IMR-90 (cell line): ENCODE measurements at regions not wholly inside any gene's neighbourhood (a gene's known extent, or its start where the extent isn't known, plus 50 kb on each side); places are given as distances from the start of the nearest gene placed in this dataset.

Experiments used
- ATAC-seq: fragments of 200-7000 bp; cut with Tn5 transposase; 2 replicates; pipeline ENCODE4 v1.9.1; 2020; ENCODE audit warnings: low read depth, mild to moderate bottlenecking, moderate library complexity
- BruUV-seq: library from RNA; stranded (reverse); fragments of 400-500 nt; replicated peaks from 2 replicates; lab custom pipeline; 2021; lab: Mats Ljungman, UMichigan
- CTCF ChIA-PET: fragments of 300-600 bp; formaldehyde crosslinking; extraction: SDS; loops from one replicate; lab custom pipeline; 2021; ENCODE audit warnings: antibody characterized with exemption; lab: Yijun Ruan, JAX
- POLR2A ChIA-PET: fragments of 300-600 bp; sonication (Branson Sonifier 250); formaldehyde crosslinking; loops from one replicate; lab custom pipeline; 2022; ENCODE audit warnings: antibody characterized with exemption; ENCODE audit not compliant: unreplicated experiment; lab: Charles Lee
- DNase-seq: peaks from one replicate; pipeline ENCODE4 v3.0.0; 2013
- H2AFZ ChIP-seq: replicated peaks from 2 replicates; pipeline ENCODE3; 2013; ENCODE audit warnings: low read length, mild to moderate bottlenecking; ENCODE audit not compliant: poor library complexity
- H2AK5ac ChIP-seq: 2 replicates; pipeline ENCODE4 v1.6.1; 2013; ENCODE audit warnings: low read depth, low read length, inconsistent platforms
- H2AK9ac ChIP-seq: replicated peaks from 2 replicates; pipeline ENCODE3; 2013; ENCODE audit warnings: mild to moderate bottlenecking, low read depth, low read length, moderate library complexity; ENCODE audit not compliant: poor library complexity
- H2BK120ac ChIP-seq: 2 replicates; pipeline ENCODE4 v1.6.1; 2013; ENCODE audit warnings: low read depth, low read length, inconsistent platforms
- H2BK15ac ChIP-seq: 3 replicates; pipeline ENCODE4 v1.6.1; 2013; ENCODE audit warnings: low read depth, low read length, inconsistent platforms
- H2BK20ac ChIP-seq: 2 replicates; pipeline ENCODE4 v1.6.1; 2013; ENCODE audit warnings: low read depth, mild to moderate bottlenecking, inconsistent platforms, low read length, moderate library complexity
- H2BK5ac ChIP-seq: 2 replicates; pipeline ENCODE4 v1.6.1; 2013; ENCODE audit warnings: mild to moderate bottlenecking, low read depth, low read length, inconsistent platforms; ENCODE audit not compliant: poor library complexity, severe bottlenecking
- H3K14ac ChIP-seq: replicated peaks from 2 replicates; pipeline ENCODE4 v1.6.1; 2013; ENCODE audit warnings: low read depth, low read length, inconsistent platforms
- H3K18ac ChIP-seq: 2 replicates; pipeline ENCODE4 v1.6.1; 2013; ENCODE audit warnings: low read depth, low read length, control low read depth
- H3K23ac ChIP-seq: 2 replicates; pipeline ENCODE4 v1.6.1; 2013; ENCODE audit warnings: low read depth, low read length, inconsistent platforms
- H3K27ac ChIP-seq: 2 replicates; pipeline ENCODE4 v1.5.1; 2013; ENCODE audit warnings: mild to moderate bottlenecking, control low read depth, low read length; ENCODE audit not compliant: insufficient read depth
- H3K27me3 ChIP-seq: 2 replicates; pipeline ENCODE4 v1.6.1; 2013; ENCODE audit warnings: low read length; ENCODE audit not compliant: control insufficient read depth, insufficient read depth
- H3K36me3 ChIP-seq: 2 replicates; pipeline ENCODE4 v1.6.1; 2013; ENCODE audit warnings: low read length, mixed read lengths; ENCODE audit not compliant: control insufficient read depth, insufficient read depth
- H3K4ac ChIP-seq: 2 replicates; pipeline ENCODE4 v1.6.1; 2013; ENCODE audit warnings: low read depth, low read length, inconsistent platforms
- H3K4me1 ChIP-seq: 2 replicates; pipeline ENCODE4 v1.6.1; 2013; ENCODE audit warnings: low read length, mixed read lengths; ENCODE audit not compliant: control insufficient read depth, insufficient read depth
- H3K4me2 ChIP-seq: 2 replicates; pipeline ENCODE4 v1.6.1; 2013; ENCODE audit warnings: low read depth, mild to moderate bottlenecking, control low read depth, low read length, moderate library complexity
- H3K4me3 ChIP-seq: 2 replicates; pipeline ENCODE4 v1.5.1; 2013; ENCODE audit warnings: low read depth, mild to moderate bottlenecking, control low read depth, low read length, moderate library complexity; ENCODE audit not compliant: insufficient read depth
- H3K56ac ChIP-seq: 2 replicates; pipeline ENCODE4 v1.6.1; 2013; ENCODE audit warnings: low read length, inconsistent platforms; ENCODE audit not compliant: insufficient read depth; ENCODE audit errors: extremely low read depth
- H3K79me1 ChIP-seq, 2 experiments: 2 replicates each; pipeline ENCODE4 v1.6.1; 2013; ENCODE audit warnings: low read length in 2 of 2, inconsistent platforms in 1 of 2, low read depth in 1 of 2
- H3K9ac ChIP-seq: 2 replicates; pipeline ENCODE4 v1.6.1; 2013; ENCODE audit warnings: low read depth, low read length, control low read depth
- H3K9me1 ChIP-seq: 2 replicates; pipeline ENCODE4 v1.6.1; 2013; ENCODE audit warnings: low read length, inconsistent platforms; ENCODE audit not compliant: insufficient read depth
- H3K9me3 ChIP-seq: 2 replicates; pipeline ENCODE4 v1.6.1; 2013; ENCODE audit warnings: low read length; ENCODE audit not compliant: control insufficient read depth, insufficient read depth
- H4K20me1 ChIP-seq: 2 replicates; pipeline ENCODE4 v1.6.1; 2013; ENCODE audit warnings: low read length, inconsistent platforms; ENCODE audit not compliant: insufficient read depth
- H4K5ac ChIP-seq: 2 replicates; pipeline ENCODE4 v1.6.1; 2013; ENCODE audit warnings: mild to moderate bottlenecking, low read depth, low read length, control low read depth
- H4K8ac ChIP-seq, 2 experiments: 2 replicates each; pipeline ENCODE4 v1.6.1; 2013; ENCODE audit warnings: low read depth in 2 of 2, low read length in 2 of 2, control low read depth in 1 of 2, inconsistent platforms in 1 of 2
- H4K91ac ChIP-seq: 2 replicates; pipeline ENCODE4 v1.6.1; 2013; ENCODE audit warnings: low read depth, low read length, inconsistent platforms; ENCODE audit not compliant: insufficient read depth
- BHLHE40 ChIP-seq: fragments of 150-350 bp; IDR thresholded peaks from 2 replicates; pipeline ENCODE4 v1.6.1; 2016; ENCODE audit warnings: mild to moderate bottlenecking, low read depth, low read length
- CEBPB ChIP-seq: IDR thresholded peaks from 2 replicates; pipeline ENCODE4 v1.6.1; 2012; ENCODE audit warnings: low read depth, low read length, improper control_type of control experiment
- CHD1 ChIP-seq: IDR thresholded peaks from 2 replicates; pipeline ENCODE4 v1.6.1; 2012; ENCODE audit warnings: low read depth, low read length, improper control_type of control experiment
- CTCF ChIP-seq: conservative IDR thresholded peaks from 2 replicates; pipeline ENCODE4 v1.5.1; 2012; ENCODE audit warnings: mild to moderate bottlenecking, low read depth, low read length, improper control_type of control experiment
- FOS ChIP-seq: fragments of 150-350 bp; IDR thresholded peaks from 2 replicates; pipeline ENCODE4 v1.6.1; 2016; ENCODE audit warnings: low read depth, low read length
- MAFK ChIP-seq: IDR thresholded peaks from 2 replicates; pipeline ENCODE4 v1.6.1; 2012; ENCODE audit warnings: low read depth, low read length, improper control_type of control experiment
- MAZ ChIP-seq: IDR thresholded peaks from 2 replicates; pipeline ENCODE4 v1.6.1; 2012; ENCODE audit warnings: low read depth, mild to moderate bottlenecking, low read length, improper control_type of control experiment, moderate library complexity, borderline replicate concordance
- MXI1 ChIP-seq: IDR thresholded peaks from 2 replicates; pipeline ENCODE4 v1.6.1; 2012; ENCODE audit warnings: low read depth, mild to moderate bottlenecking, low read length, moderate library complexity, borderline replicate concordance
- NFE2L2 ChIP-seq: fragments of 150-350 bp; IDR thresholded peaks from 2 replicates; pipeline ENCODE4 v1.6.1; 2016; ENCODE audit warnings: low read depth, mild to moderate bottlenecking, low read length
- POLR2A ChIP-seq: IDR thresholded peaks from 2 replicates; pipeline ENCODE4 v1.6.1; 2012; ENCODE audit warnings: mild to moderate bottlenecking, low read depth, low read length
- RAD21 ChIP-seq: IDR thresholded peaks from 2 replicates; pipeline ENCODE4 v1.6.1; 2012; ENCODE audit warnings: low read length, improper control_type of control experiment
- RCOR1 ChIP-seq: IDR thresholded peaks from 2 replicates; pipeline ENCODE4 v1.6.1; 2012; ENCODE audit warnings: mild to moderate bottlenecking, low read length, improper control_type of control experiment; ENCODE audit not compliant: insufficient replicate concordance
- RFX5 ChIP-seq: IDR thresholded peaks from 2 replicates; pipeline ENCODE4 v1.8.0; 2012; ENCODE audit warnings: low read depth, mild to moderate bottlenecking, low read length, moderate library complexity
- SMC3 ChIP-seq: fragments of 150-350 bp; IDR thresholded peaks from 2 replicates; pipeline ENCODE4 v1.6.1; 2016; ENCODE audit warnings: low read depth, mild to moderate bottlenecking, antibody characterized with exemption, low read length, moderate library complexity
- USF2 ChIP-seq: fragments of 150-350 bp; IDR thresholded peaks from 2 replicates; pipeline ENCODE4 v1.6.1; 2017; ENCODE audit warnings: mild to moderate bottlenecking, antibody characterized with exemption, low read length, low read depth
- WGBS, 2 experiments: methylation state at CpG; one replicate each; pipeline versions ENCODE4 v1.1.5 to v1.1.7; 2013; ENCODE audit warnings: missing lambda C conversion rate in 2 of 2; ENCODE audit not compliant: insufficient read length in 1 of 2; ENCODE audit errors: extremely low coverage in 2 of 2; 5-methylcytosine and 5-hydroxymethylcytosine counted together
- dilution Hi-C: fragments of 300-500 bp; cut with HindIII; formaldehyde crosslinking; loops from one replicate; pipeline ENCODE4 v1.14.3; 2018; ENCODE audit warnings: low sequenced_read_pairs; ENCODE audit not compliant: unreplicated experiment
- in situ Hi-C: fragments of 300-500 bp; cut with MboI; formaldehyde crosslinking; loops from 3 replicates; pipeline ENCODE4 v1.14.3; 2019; ENCODE audit warnings: low sequenced_read_pairs, inconsistent platforms, mixed read lengths
- intact Hi-C: fragments of 100-400 bp; cut with micrococcal nuclease; formaldehyde crosslinking; loops from 2 replicates; pipeline ENCODE4 v1.10.0; 2022
- TF ChIP-seq, protein P1 (sequence below): fragments of 150-350 bp; IDR thresholded peaks from 2 replicates; pipeline ENCODE4 v1.6.1; 2016; ENCODE audit warnings: low read depth, mild to moderate bottlenecking, low read length, moderate library complexity, borderline replicate concordance

DNA sequence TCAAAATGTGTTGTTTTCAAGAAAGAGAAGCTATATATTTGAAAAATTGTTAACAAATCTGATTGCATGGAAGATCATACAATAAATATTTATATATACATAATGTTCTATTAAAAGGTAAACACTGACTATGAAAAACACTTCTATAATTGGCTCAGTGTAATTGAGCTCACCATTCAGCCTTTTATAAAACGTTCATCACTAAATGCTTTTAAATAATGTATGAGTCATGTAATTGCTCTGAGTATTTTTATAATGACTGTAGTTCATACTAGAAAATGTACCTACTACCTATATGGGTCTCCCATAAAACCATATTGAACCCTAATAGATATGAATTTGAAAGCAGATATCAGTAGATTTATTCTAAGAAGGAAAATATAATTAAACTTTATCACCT is 240.4 kb upstream of the MGAT4C start:
- in situ Hi-C loops (no loop called here), intact Hi-C loops (no loop called here), dilution Hi-C loops (no loop called here)
- Histone ChIP-seq H2BK15ac (no peak overlapping the region), H2AK5ac (no peak overlapping the region), H4K20me1 (no peaks in the 10 kb centered on the region), H4K91ac (no peak overlapping the region), H3K4ac (no peak overlapping the region), H3K18ac (no peak overlapping the region), H4K8ac (no peak overlapping the region), H2BK20ac (no peak overlapping the region), H3K27me3 (no peaks in the 10 kb centered on the region), H3K4me1 (no peaks in the 10 kb centered on the region), H2BK120ac (no peak overlapping the region), H3K4me2 (no peak overlapping the region), H2AFZ (no peak overlapping the region), H4K5ac (no peak overlapping the region), H2AK9ac (no peak overlapping the region), H3K27ac (no peak overlapping the region), H3K36me3 (no peaks in the 10 kb centered on the region), H3K9me3 (no peaks in the 10 kb centered on the region), H3K9me1 (no peaks in the 10 kb centered on the region), H2BK5ac (no peak overlapping the region), H3K56ac (no peak overlapping the region), H3K14ac (no peak overlapping the region), H3K23ac (no peak overlapping the region), H3K4me3 (no peak overlapping the region), H3K79me1 (no peaks in the 10 kb centered on the region), H3K9ac (no peak overlapping the region)
- POLR2A ChIA-PET = no interaction called here
- CTCF ChIA-PET = no interaction called here
- no TSS peak for BruUV-seq
- ATAC-seq (no peak), DNase-seq (no peak)
- WGBS, 2 experiments = no CpG with 5 or more reads among the region's 1 CpG
- no peak for TF ChIP-seq MAFK
- TF ChIP-seq BHLHE40 = no peak
- TF ChIP-seq CTCF = no peak
- TF ChIP-seq, protein P1, sequence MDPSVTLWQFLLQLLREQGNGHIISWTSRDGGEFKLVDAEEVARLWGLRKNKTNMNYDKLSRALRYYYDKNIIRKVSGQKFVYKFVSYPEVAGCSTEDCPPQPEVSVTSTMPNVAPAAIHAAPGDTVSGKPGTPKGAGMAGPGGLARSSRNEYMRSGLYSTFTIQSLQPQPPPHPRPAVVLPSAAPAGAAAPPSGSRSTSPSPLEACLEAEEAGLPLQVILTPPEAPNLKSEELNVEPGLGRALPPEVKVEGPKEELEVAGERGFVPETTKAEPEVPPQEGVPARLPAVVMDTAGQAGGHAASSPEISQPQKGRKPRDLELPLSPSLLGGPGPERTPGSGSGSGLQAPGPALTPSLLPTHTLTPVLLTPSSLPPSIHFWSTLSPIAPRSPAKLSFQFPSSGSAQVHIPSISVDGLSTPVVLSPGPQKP = no peak
- no peak for TF ChIP-seq SMC3
- no peak for TF ChIP-seq POLR2A
- TF ChIP-seq CEBPB = no peak
- no peak for TF ChIP-seq USF2
- TF ChIP-seq NFE2L2 = no peak
- no peak for TF ChIP-seq CHD1
- no peak for TF ChIP-seq MAZ
- no peak for TF ChIP-seq RCOR1
- no peak for TF ChIP-seq MXI1
- TF ChIP-seq RFX5 = no peak
- TF ChIP-seq RAD21 = no peak
- TF ChIP-seq FOS = no peak
